Left ventricle myocardium inferior (tissue), 1 donor: ENCODE measurements at regions not wholly inside any gene's neighbourhood (a gene's known extent, or its start where the extent isn't known, plus 50 kb on each side); places are given as distances from the start of the nearest gene placed in this dataset.

Source experiments
- DNase-seq: peaks from one replicate; pipeline ENCODE4 v3.0.0-alpha.2; 2020
- H3K27ac ChIP-seq: fragments of 200-600 bp; replicated peaks from 2 replicates; pipeline ENCODE4 v1.8.0; 2021
- H3K27me3 ChIP-seq: fragments of 200-600 bp; 2 replicates; pipeline ENCODE4 v1.8.0; 2021; ENCODE audit warnings: low read depth
- H3K36me3 ChIP-seq: fragments of 200-600 bp; 2 replicates; pipeline ENCODE4 v1.8.0; 2021
- H3K4me1 ChIP-seq: fragments of 200-600 bp; 2 replicates; pipeline ENCODE4 v1.8.0; 2021
- H3K4me3 ChIP-seq: fragments of 200-600 bp; 2 replicates; pipeline ENCODE4 v1.8.0; 2021; ENCODE audit warnings: mild to moderate bottlenecking, moderate library complexity
- H3K9me3 ChIP-seq: fragments of 200-600 bp; replicated peaks from 2 replicates; pipeline ENCODE4 v1.8.0; 2021
- CTCF ChIP-seq: fragments of 200-600 bp; IDR thresholded peaks from 2 replicates; pipeline ENCODE4 v1.8.0; 2021; ENCODE audit warnings: antibody characterized with exemption, mild to moderate bottlenecking, borderline replicate concordance
- intact Hi-C: fragments of 100-400 bp; cut with micrococcal nuclease; formaldehyde crosslinking; loops from one replicate; pipeline ENCODE4 v1.11.0; 2022
- donor health status: DM: no; HTN: yes; CAD: no; lungs with severe emphysema.

GRCh38 chr16:59328961-59329360, 594.8 kb upstream of the GOT2 start:
- intact Hi-C loops = no loop called here
- Histone ChIP-seq H3K4me3 (no peak overlapping the region), H3K9me3 (no peaks in the 10 kb centered on the region), H3K27me3 (no peaks in the 10 kb centered on the region), H3K27ac (no peak overlapping the region), H3K4me1 (no peaks in the 10 kb centered on the region), H3K36me3 (no peaks in the 10 kb centered on the region)
- no peak for DNase-seq
- TF ChIP-seq CTCF = no peak

GRCh38 chr16:59327894-59328293, 593.8 kb upstream of the GOT2 start:
- intact Hi-C loops = no loop called here
- no peak overlapping the region for H3K4me3 ChIP-seq
- no peaks in the 10 kb centered on the region for H3K9me3 ChIP-seq
- no peak for DNase-seq
- H3K27me3 ChIP-seq = no peaks in the 10 kb centered on the region
- H3K4me1 ChIP-seq = no peaks in the 10 kb centered on the region
- H3K27ac ChIP-seq = no peak overlapping the region
- no peaks in the 10 kb centered on the region for H3K36me3 ChIP-seq
- TF ChIP-seq CTCF = no peak

- Histone ChIP-seq H3K4me1 (no peaks in the 10 kb centered on the region), H3K36me3 (no peaks in the 10 kb centered on the region), H3K9me3 (no peaks in the 10 kb centered on the region), H3K27ac (no peak overlapping the region), H3K4me3 (no peak overlapping the region), H3K27me3 (no peaks in the 10 kb centered on the region)
- no peak for DNase-seq
- intact Hi-C loops = no loop called here
- no peak for TF ChIP-seq CTCF
Observed at GRCh38 chr16:59326955-59327354, 592.8 kb upstream of the GOT2 start.

GRCh38 chr16:59324462-59324861, 590.3 kb upstream of the GOT2 start:
- TF ChIP-seq CTCF = no peak
- DNase-seq = no peak
- intact Hi-C loops = no loop called here
- Histone ChIP-seq H3K27ac (no peak overlapping the region), H3K27me3 (no peaks in the 10 kb centered on the region), H3K4me3 (no peak overlapping the region), H3K4me1 (no peaks in the 10 kb centered on the region), H3K9me3 (no peaks in the 10 kb centered on the region), H3K36me3 (no peaks in the 10 kb centered on the region)

- Histone ChIP-seq H3K36me3 (no peaks in the 10 kb centered on the region), H3K27ac (no peak overlapping the region), H3K27me3 (no peaks in the 10 kb centered on the region), H3K9me3 (no peaks in the 10 kb centered on the region), H3K4me3 (no peak overlapping the region), H3K4me1 (no peaks in the 10 kb centered on the region)
- no peak for TF ChIP-seq CTCF
- no peak for DNase-seq
- intact Hi-C loops = no loop called here
Observed at GRCh38 chr16:59320657-59321056, 586.5 kb upstream of the GOT2 start.

- no peak overlapping the region for H3K4me3 ChIP-seq
- no peaks in the 10 kb centered on the region for H3K27me3 ChIP-seq
- no peak overlapping the region for H3K27ac ChIP-seq
- no peak for TF ChIP-seq CTCF
- no peaks in the 10 kb centered on the region for H3K4me1 ChIP-seq
- intact Hi-C loops = no loop called here
- DNase-seq = no peak
- H3K36me3 ChIP-seq = no peaks in the 10 kb centered on the region
- H3K9me3 ChIP-seq = no peaks in the 10 kb centered on the region
Observed at GRCh38 chr16:59319871-59320270, 585.8 kb upstream of the GOT2 start.
